HL-60 (cell line): ENCODE measurements at regions not wholly inside any gene's neighbourhood (a gene's known extent, or its start where the extent isn't known, plus 50 kb on each side); places are given as distances from the start of the nearest gene placed in this dataset.

ENCODE experiments used
- DNase-seq, 2 experiments: peaks; one replicate each; pipeline ENCODE4 v3.0.0-alpha.2; 2010 to 2020; ENCODE audit warnings: low read depth in 1 of 2, low spot score in 1 of 2
- H3K27ac ChIP-seq: fragments of 250-450 bp; sonication (Bioruptor Pico); replicated peaks from 2 replicates; pipeline ENCODE4 v1.5.1; 2020; ENCODE audit warnings: mild to moderate bottlenecking, moderate library complexity
- H3K27me3 ChIP-seq: fragments of 250-450 bp; sonication (Bioruptor Pico); 2 replicates; pipeline ENCODE4 v1.5.1; 2021; ENCODE audit warnings: mild to moderate bottlenecking, moderate library complexity; ENCODE audit not compliant: insufficient read depth, poor library complexity, severe bottlenecking
- H3K4me3 ChIP-seq: replicated peaks from 2 replicates; pipeline ENCODE4 v1.5.1; 2011; ENCODE audit warnings: mild to moderate bottlenecking, control low read depth, low read length; ENCODE audit not compliant: insufficient read depth
- CTCF ChIP-seq: IDR thresholded peaks from one replicate; pipeline ENCODE4 v1.5.1; 2011; ENCODE audit warnings: low read length, control low read depth, inconsistent platforms; ENCODE audit not compliant: insufficient read depth
- GABPA ChIP-seq: IDR thresholded peaks from 2 replicates; pipeline ENCODE4 v1.6.1; 2012; ENCODE audit warnings: low read depth
- POLR2AphosphoS5 ChIP-seq: IDR thresholded peaks from 2 replicates; pipeline ENCODE4 v1.6.1; 2012; ENCODE audit warnings: low read depth
- REST ChIP-seq: IDR thresholded peaks from 2 replicates; pipeline ENCODE4 v1.6.1; 2012; ENCODE audit warnings: low read depth; ENCODE audit not compliant: insufficient replicate concordance
- SPI1 ChIP-seq: IDR thresholded peaks from 2 replicates; pipeline ENCODE4 v1.6.1; 2012; ENCODE audit warnings: low read depth, mild to moderate bottlenecking, borderline replicate concordance

- no peaks in the 10 kb centered on the region for H3K27me3 ChIP-seq
- H3K27ac ChIP-seq, result no peak overlapping the region
- DNase-seq, result no peak
- no peak overlapping the region for H3K4me3 ChIP-seq
- TF ChIP-seq REST, result no peak
- TF ChIP-seq CTCF, result no peak
- no peak for TF ChIP-seq GABPA
- TF ChIP-seq SPI1, result no peak
- no peak for TF ChIP-seq POLR2AphosphoS5
These were observed 221.4 kb downstream of the FAM43A start for GRCh38 chr3:194906970-194907629.

- Histone ChIP-seq H3K4me3 (no peak overlapping the region), H3K27ac (no peak overlapping the region), H3K27me3 (no peaks in the 10 kb centered on the region)
- DNase-seq, result no peak
- TF ChIP-seq SPI1, result no peak
- no peak for TF ChIP-seq CTCF
- TF ChIP-seq POLR2AphosphoS5, result no peak
- no peak for TF ChIP-seq REST
These were observed 222.1 kb downstream of the FAM43A start for GRCh38 chr3:194907811-194908210.

GRCh38 chr3:194908496-194908895 is 222.8 kb downstream of the FAM43A start:
- Histone ChIP-seq H3K27me3 (no peaks in the 10 kb centered on the region), H3K27ac (no peak overlapping the region), H3K4me3 (no peak overlapping the region)
- TF ChIP-seq SPI1, result no peak
- no peak for TF ChIP-seq REST
- TF ChIP-seq GABPA, result no peak
- TF ChIP-seq POLR2AphosphoS5, result no peak
- TF ChIP-seq CTCF, result no peak
- DNase-seq, result no peak
